Choroid plexus epithelial cell (primary cell): ENCODE measurements at regions not wholly inside any gene's neighbourhood (a gene's known extent, or its start where the extent isn't known, plus 50 kb on each side); places are given as distances from the start of the nearest gene placed in this dataset.
A peak's percentile ranks its signal among the peaks of the same experiment; 100 is the strongest.

ENCODE experiments used
- DNase-seq: peaks from one replicate; pipeline ENCODE4 v3.0.0-alpha.2; 2010; ENCODE audit warnings: low read depth
- H3K4me3 ChIP-seq: 2 replicates; pipeline ENCODE4 v1.5.1; 2011; ENCODE audit warnings: low read depth, mild to moderate bottlenecking, control low read depth, low read length, moderate library complexity
- CTCF ChIP-seq: conservative IDR thresholded peaks from 2 replicates; pipeline ENCODE4 v1.5.1; 2011; ENCODE audit warnings: low read depth, mild to moderate bottlenecking, control low read depth, inconsistent platforms, low read length, moderate library complexity

- H3K4me3 ChIP-seq: no peak overlapping the region
- DNase-seq: peak; percentile 6
- no peak for TF ChIP-seq CTCF
Observed at GRCh38 chr15:53072077-53072476, 281.9 kb upstream of the ONECUT1 start.

GRCh38 chr15:53068636-53069035 is 278.5 kb upstream of the ONECUT1 start:
- TF ChIP-seq CTCF: no peak
- no peak for DNase-seq
- H3K4me3 ChIP-seq: no peak overlapping the region

GRCh38 chr15:53059273-53060043 is 269.3 kb upstream of the ONECUT1 start:
- TF ChIP-seq CTCF: no peak
- no peak overlapping the region for H3K4me3 ChIP-seq
- no peak for DNase-seq

GRCh38 chr15:53046153-53046790 is 256.1 kb upstream of the ONECUT1 start:
- H3K4me3 ChIP-seq: no peak overlapping the region
- DNase-seq: no peak
- no peak for TF ChIP-seq CTCF

GRCh38 chr15:53038655-53038941 is 248.5 kb upstream of the ONECUT1 start:
- H3K4me3 ChIP-seq: no peak overlapping the region
- no peak for DNase-seq
- no peak for TF ChIP-seq CTCF

GRCh38 chr15:53037904-53038654 is 247.9 kb upstream of the ONECUT1 start:
- no peak for DNase-seq
- H3K4me3 ChIP-seq: no peak overlapping the region
- TF ChIP-seq CTCF: no peak

- no peak for DNase-seq
- no peak overlapping the region for H3K4me3 ChIP-seq
- no peak for TF ChIP-seq CTCF
Observed at GRCh38 chr15:53036641-53037040, 246.5 kb upstream of the ONECUT1 start.
